Stimulated activated CD4-positive, alpha-beta T cell treated with anti-CD3 and anti-CD28 coated beads, Interleukin-12 subunit alpha, Interleukin-12 subunit beta, amount 100 ng/mL, for 24 hours (primary cell): ENCODE measurements at regions not wholly inside any gene's neighbourhood (a gene's known extent, or its start where the extent isn't known, plus 50 kb on each side); places are given as distances from the start of the nearest gene placed in this dataset.
"Not testable (repeated sequence)": the region's sequence is repeated elsewhere in the genome, so short reads cannot be mapped to it uniquely, and the experiment has no call there.

Experiments
- DNase-seq, 2 experiments: peaks; one replicate each; pipeline ENCODE4 v3.0.0-alpha.2; 2020; ENCODE audit warnings: low read depth in 2 of 2

DNA sequence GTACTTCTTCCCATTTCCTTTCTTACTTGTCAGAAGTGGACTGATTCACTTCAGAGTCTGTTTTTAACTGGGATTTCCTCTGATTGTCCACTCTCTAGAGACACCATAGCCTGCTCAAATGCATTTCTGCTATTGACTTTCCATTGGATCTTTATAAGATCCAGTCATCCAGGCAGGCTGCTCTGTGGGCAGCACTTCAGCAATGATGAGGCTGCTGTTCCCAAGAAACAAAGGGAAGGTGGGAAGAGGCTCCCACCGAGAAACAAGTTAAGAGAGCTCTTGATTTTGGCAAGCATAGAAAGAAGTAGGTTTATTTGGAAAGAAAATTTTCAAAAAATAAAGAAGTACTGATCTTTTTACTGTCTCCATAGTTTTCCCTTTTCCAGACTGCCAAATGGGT, 125.8 kb upstream of the STARD13 start:
- DNase-seq = no peak

DNA sequence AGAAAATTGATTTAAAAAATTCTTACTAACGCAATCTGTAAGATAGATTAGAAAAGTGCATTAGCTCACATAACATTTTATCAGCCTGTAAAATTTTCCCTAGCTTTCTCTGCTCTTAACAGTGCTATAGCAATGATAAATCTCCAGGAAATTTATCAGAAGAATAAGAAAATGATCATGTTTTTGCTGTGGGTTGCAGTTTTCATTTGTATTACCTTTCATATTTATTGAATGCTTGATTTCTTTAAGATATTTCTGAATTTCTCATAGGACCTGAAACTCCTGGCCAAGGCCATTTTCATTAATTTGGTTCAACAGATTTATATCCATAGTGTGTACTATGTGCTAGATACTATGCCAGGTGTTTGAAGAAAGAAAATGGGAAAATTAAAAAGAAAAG, 130.3 kb upstream of the STARD13 start:
- DNase-seq = no peak

DNA sequence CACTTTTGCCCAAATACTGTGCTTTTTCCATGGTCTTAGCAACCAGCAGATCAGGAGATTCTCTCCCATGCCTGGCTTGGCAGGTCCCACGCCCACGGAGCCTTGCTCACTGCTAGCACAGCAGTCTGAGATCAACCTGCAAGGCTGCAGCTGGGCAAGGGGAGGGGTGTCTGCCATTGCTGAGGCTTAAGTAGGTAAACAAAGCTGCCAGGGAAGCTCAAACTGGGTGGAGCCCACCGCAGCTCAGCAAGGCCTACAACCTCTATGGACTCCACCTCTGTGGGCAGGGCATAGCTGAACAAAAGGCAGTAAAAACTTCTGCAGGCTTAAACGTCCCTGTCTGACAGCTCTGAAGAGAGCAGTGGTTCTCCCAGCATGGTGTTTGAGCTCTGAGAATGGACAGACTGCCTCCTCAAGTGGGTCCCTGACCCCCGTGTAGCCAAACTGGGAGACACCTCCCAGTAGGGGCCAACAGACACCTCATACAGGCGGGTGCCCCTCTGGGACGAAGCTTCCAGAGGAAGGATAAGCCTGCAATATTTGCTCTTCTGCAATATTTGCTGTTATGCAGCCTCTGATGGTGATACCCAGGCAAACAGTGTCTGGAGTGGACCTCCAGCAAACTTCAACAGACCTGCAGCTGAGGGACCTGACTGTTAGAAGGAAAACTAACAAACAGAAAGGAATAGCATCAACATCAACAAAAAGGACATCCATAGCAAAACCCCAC, 132.8 kb upstream of the STARD13 start:
- not testable (repeated sequence) for DNase-seq

DNA sequence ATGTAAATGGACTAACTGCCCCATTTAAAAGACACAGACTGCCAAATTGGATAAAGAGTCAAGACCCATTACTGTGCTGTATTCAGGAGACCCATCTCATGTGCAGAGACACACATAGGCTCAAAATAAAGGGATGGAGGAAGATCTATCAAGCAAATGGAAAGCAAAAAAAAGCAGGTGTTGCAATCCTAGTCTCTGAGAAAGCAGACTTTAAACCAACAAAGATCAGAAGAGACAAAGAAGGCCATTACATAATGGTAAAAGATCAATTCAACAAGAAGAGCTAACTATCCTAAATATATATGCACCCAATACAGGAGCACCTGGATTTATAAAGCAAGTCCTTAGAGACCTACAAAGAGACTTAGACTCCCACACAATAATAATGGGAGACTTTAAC, 134.6 kb upstream of the STARD13 start:
- not testable (repeated sequence) for DNase-seq

DNA sequence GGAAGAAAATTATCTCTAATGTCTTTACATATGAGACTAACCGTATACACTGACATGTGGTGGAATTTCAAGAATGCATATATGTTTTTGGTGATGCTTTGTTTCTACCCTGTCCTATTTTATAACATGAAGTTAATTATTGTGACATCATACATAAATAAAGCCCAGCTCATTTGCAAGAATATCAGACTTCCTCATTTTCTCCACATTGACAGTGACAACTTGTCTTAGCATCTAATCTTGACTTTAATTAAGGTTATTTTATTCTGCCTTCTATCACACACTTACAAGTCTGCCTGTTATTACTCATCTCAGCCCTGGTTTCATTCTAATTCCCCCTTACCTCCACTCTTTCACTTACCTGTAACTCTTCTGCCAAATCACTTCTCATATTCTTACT, 140.6 kb upstream of the STARD13 start:
- DNase-seq = no peak

- DNase-seq = no peak
Observed at GRCh38 chr13:33433316-33433715, 147.8 kb upstream of the STARD13 start.

DNA sequence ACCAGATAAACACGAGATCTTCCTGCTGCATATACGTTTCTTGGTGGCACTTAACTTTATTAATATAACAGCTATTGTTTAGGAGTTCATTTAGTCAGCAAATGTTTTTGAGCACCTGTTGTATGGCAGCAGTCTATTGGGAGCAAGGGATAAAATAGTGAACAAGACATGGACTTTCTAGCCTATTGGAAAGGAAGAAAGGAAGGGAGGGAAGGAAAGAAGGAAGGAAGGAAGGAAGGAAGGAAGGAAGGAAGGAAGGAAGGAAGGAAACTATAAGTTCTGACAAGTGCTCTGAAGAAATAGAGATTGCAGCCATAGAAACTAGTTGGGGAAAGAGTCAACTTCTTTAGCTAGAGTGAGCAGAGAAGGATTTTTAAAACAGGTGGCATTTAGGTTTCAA, 149.1 kb upstream of the STARD13 start:
- DNase-seq = no peak

- no peak for DNase-seq
Observed at GRCh38 chr13:33435207-33435606, 149.7 kb upstream of the STARD13 start.

DNA sequence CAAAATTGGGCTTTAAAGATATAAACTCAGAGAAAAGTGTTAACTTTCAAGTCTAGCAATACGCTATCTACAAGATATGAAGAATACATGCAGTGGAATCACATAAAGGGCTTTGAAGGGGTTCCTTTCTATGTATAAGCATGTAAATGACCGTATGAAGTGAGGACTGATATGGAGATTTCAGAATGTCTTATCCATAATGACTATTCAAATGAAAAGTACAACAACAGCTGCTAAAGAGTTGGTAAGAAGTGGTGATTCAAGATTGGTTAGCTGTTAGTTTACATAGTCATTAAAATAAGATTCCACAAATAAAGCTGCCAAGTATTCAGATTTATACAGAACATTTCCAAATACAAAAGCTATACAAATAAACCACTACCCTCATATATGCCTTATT, 153.4 kb upstream of the STARD13 start:
- DNase-seq = no peak

DNA sequence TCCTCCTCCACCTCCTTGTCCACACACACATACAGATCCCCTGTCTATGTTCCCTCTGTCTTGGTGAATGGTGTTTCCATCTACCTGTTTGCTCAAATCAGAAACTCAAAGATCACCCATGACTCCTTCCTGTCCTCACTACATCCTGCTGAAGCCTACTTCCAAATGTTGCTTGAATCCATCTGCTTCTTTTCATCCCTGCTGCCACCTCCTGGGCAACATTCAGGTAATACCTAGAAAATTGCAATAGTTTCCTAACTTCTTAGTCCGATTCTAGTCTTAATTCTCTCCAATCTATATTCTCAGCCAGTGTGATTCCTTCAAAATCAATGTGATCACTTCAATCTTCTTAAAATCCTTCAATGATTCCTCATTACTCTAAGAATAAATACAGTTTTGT, 155.5 kb upstream of the STARD13 start:
- DNase-seq = no peak

DNA sequence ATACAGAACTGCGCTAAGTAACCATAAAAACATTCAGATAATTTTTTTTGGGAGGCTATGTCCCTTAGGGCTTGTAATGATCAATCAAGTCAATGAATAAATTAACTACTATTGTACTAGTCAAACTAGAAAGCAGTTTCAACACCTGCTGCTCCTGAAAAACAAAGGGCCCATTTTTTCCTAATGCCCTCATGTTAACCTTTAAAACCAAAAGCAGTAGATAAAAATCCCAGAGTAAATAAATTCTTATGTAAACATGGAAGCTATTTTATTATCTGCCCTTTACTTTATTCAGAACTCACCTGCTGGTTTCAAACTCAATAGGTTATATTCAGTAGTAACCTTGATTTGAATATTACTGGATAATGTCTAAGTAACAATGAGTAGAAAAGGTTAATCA, 159.5 kb upstream of the STARD13 start:
- DNase-seq = no peak

DNA sequence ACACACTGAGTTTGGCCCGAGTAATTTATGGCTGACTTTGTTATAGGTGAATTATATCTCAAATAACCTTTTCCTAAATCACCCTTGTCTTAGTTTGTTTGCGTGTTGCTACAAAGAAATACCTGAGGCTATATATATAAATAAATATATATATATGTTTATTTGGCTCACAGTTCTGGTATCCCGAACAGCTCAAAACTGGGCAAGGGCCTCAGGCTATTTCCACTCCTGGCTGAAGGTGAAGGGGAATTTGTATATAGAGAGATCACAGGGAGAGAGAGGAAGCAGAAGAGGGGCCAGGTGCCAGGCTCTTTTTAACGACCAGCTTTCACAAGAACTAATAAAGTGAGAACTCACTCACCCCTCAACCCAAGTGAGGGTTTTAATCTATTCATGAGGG, 159.9 kb upstream of the STARD13 start:
- DNase-seq = no peak

GRCh38 chr13:33446821-33447725, 161.5 kb upstream of the STARD13 start:
- DNase-seq = no peak

GRCh38 chr13:33448889-33449288, 163.3 kb upstream of the STARD13 start:
- DNase-seq = no peak

GRCh38 chr13:33450956-33451709, 165.6 kb upstream of the STARD13 start:
- no peak for DNase-seq

GRCh38 chr13:33452873-33453517, 167.4 kb upstream of the STARD13 start:
- no peak for DNase-seq

DNA sequence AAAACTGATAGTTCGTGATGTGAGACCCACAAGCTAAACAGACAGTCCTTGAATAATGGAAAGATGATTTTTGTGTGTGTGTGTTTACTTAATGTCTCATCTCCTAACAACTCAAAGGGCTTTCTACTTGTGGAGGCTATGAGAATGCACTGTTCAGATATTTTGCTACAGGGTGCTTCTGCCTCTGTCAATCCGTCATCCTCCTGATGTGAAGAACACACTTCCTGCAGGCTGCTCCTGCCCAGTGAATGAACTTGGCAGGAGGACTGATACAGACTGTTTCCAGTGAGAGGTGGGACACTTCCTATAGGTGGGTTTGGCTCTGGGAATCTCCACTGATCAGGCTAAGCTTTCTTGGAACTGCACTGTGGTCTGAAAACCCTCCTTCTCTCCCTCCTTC, 168.4 kb upstream of the STARD13 start:
- DNase-seq = no peak

DNA sequence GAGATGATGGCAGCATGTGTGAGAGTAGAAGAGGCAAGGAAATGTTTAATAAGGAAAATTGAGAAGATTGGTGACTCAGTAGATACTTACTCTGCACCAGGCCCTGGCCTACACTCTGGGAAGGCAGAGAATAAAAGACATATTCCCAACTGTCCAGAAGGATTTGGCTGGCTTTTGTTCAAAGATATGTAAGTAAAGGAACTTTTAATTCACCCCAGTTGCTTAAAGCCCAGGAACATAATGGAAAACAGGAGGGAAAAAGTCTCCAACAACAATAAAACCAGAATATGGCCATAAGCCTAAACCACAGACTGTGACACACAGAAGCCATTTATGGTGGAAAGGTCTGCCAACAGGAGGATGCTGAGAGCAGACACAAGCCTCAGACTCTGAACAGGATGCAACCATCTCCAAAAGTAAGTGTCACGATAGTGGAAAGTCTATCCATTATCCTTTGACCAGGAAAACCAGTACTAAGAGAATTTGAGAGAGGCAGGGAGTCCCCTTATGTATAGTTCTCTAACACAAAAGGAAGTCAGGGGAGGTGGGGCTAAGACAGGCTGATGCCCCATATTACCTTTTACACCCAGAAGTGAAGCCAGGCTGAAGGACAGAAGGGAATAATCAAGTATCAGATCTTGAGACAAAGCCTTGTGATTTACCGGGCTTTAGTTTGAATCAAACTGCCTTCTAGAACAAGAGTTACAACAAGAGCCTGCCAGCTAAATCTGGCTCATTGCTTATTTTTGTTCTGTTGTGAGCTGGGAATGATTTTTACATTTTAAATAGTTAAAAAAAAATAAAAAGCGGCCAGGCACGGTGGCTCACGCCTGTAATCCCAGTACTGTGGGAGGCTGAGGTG, 169.5 kb upstream of the STARD13 start:
- DNase-seq = no peak

- no peak for DNase-seq
Observed at GRCh38 chr13:33459702-33460101, 174.1 kb upstream of the STARD13 start.

- DNase-seq = no peak
Observed at GRCh38 chr13:33462109-33462508, 176.6 kb upstream of the STARD13 start.

DNA sequence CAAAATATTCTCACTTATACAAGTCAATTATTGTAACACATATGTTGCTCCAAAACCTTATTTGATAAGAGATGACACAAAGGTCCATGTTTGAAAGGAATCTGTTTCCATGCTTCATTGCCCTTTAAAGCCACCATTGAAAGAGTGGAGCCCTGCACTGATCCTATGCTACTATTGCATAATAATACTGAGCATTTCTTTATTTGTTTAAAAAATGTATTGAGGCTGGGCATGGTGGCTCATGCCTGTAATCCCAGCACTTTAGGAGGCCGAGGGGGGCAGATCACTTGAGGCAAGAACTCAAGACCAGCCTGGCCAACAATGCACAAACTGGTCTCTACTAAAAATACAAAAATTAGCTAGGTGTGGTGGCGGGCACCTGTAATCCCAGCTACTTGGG, 178.8 kb upstream of the STARD13 start:
- no peak for DNase-seq
